Astrocyte of the spinal cord (primary cell): ENCODE measurements at regions not wholly inside any gene's neighbourhood (a gene's known extent, or its start where the extent isn't known, plus 50 kb on each side); places are given as distances from the start of the nearest gene placed in this dataset.

Experiments used
- DNase-seq: peaks from one replicate; pipeline ENCODE4 v3.0.0; 2011; ENCODE audit warnings: low read depth, low spot score
- H3K4me3 ChIP-seq: 2 replicates; pipeline ENCODE4 v1.5.1; 2011; ENCODE audit warnings: low read depth, mild to moderate bottlenecking, low read length, moderate library complexity
- CTCF ChIP-seq: IDR thresholded peaks from 2 replicates; pipeline ENCODE4 v1.5.1; 2012; ENCODE audit warnings: low read depth, mild to moderate bottlenecking, low read length, inconsistent platforms
- in situ Hi-C: cut with HindIII; loops from 2 replicates; pipeline ENCODE4 v1.10.0; 2017; ENCODE audit warnings: low sequenced_read_pairs

GRCh38 chr18:37930640-37931039 is 365.0 kb upstream of the CELF4 start:
- no peak for TF ChIP-seq CTCF
- no peak overlapping the region for H3K4me3 ChIP-seq
- DNase-seq: no peak
- in situ Hi-C loops: no loop called here

- no peak overlapping the region for H3K4me3 ChIP-seq
- in situ Hi-C loops: no loop called here
- peak; percentile 4 for DNase-seq
- TF ChIP-seq CTCF: no peak
Measured at GRCh38 chr18:37922162-37922561, 356.6 kb upstream of the CELF4 start.

- H3K4me3 ChIP-seq: no peak overlapping the region
- TF ChIP-seq CTCF: no peak
- in situ Hi-C loops: no loop called here
- no peak for DNase-seq
Measured at GRCh38 chr18:37920865-37921264, 355.3 kb upstream of the CELF4 start.

GRCh38 chr18:37913051-37913450 is 347.5 kb upstream of the CELF4 start:
- H3K4me3 ChIP-seq: no peak overlapping the region
- TF ChIP-seq CTCF: no peak
- DNase-seq: no peak
- in situ Hi-C loops: no loop called here

GRCh38 chr18:37902344-37902743 is 336.7 kb upstream of the CELF4 start:
- TF ChIP-seq CTCF: no peak
- in situ Hi-C loops: no loop called here
- H3K4me3 ChIP-seq: no peak overlapping the region
- no peak for DNase-seq

- no peak for DNase-seq
- in situ Hi-C loops: no loop called here
- no peak for TF ChIP-seq CTCF
- H3K4me3 ChIP-seq: no peak overlapping the region
Measured at GRCh38 chr18:37900326-37900725, 334.7 kb upstream of the CELF4 start.

GRCh38 chr18:37889963-37890362 is 324.4 kb upstream of the CELF4 start:
- no peak for DNase-seq
- in situ Hi-C loops: no loop called here
- TF ChIP-seq CTCF: no peak
- no peak overlapping the region for H3K4me3 ChIP-seq
